A549 (cell line): ENCODE measurements at regions not wholly inside any gene's neighbourhood (a gene's known extent, or its start where the extent isn't known, plus 50 kb on each side); places are given as distances from the start of the nearest gene placed in this dataset.
A peak's percentile ranks its signal among the peaks of the same experiment; 100 is the strongest.

Experiments used
- ATAC-seq, 2 experiments: fragments of 200-7000 bp in 1 of 2; fragments of >200 bp in 1 of 2; cut with Nextera tagmentation in 1 of 2; cut with Tn5 transposase in 1 of 2; 3 replicates each; pipeline versions ENCODE4 v1.8.0 to v1.9.1; 2018 to 2020; ENCODE audit warnings: mild to moderate bottlenecking in 1 of 2, moderate library complexity in 1 of 2
- CTCF ChIA-PET: fragments of 300-600 bp; sonication (Branson Sonifier 250); formaldehyde crosslinking; extraction: SDS; loops from one replicate; lab custom pipeline; 2021; ENCODE audit warnings: antibody characterized with exemption, inconsistent platforms; lab: Yijun Ruan, JAX
- POLR2A ChIA-PET: fragments of 350-600 bp; formaldehyde crosslinking; extraction: SDS; loops from one replicate; lab custom pipeline; 2021; ENCODE audit warnings: antibody characterized with exemption, inconsistent platforms; lab: Yijun Ruan, JAX
- DNase-seq, 2 experiments: peaks; one replicate each; pipeline versions ENCODE4 v3.0.0 to v3.0.0-alpha.2; 2011 to 2016; ENCODE audit warnings: low read depth in 1 of 2, low spot score in 1 of 2
- FAIRE-seq: peaks from 2 replicates; lab custom pipeline; 2011; peaks lifted over from hg19 to GRCh38; lab: Jason Lieb, UNC
- H3K27ac ChIP-seq, 2 experiments: fragments of >200 bp; sonication (Bioruptor Twin); formaldehyde crosslinking; 3 replicates each; pipeline ENCODE4 v1.5.1; 2016 to 2017
- H3K4me1 ChIP-seq: fragments of >200 bp; sonication (Bioruptor Twin); formaldehyde crosslinking; 3 replicates; pipeline ENCODE4 v1.6.1; 2016
- H3K4me2 ChIP-seq: fragments of >200 bp; sonication (Bioruptor Twin); formaldehyde crosslinking; 3 replicates; pipeline ENCODE4 v1.6.1; 2016
- H3K4me3 ChIP-seq: fragments of >200 bp; sonication (Bioruptor Twin); formaldehyde crosslinking; 3 replicates; pipeline ENCODE4 v1.5.1; 2016
- H3K9me3 ChIP-seq: fragments of >200 bp; sonication (Bioruptor Twin); formaldehyde crosslinking; 3 replicates; pipeline ENCODE4 v1.6.1; 2016
- ATOH8 ChIP-seq: fragments of 250-450 bp; sonication (Bioruptor Pico); IDR thresholded peaks from 2 replicates; pipeline ENCODE4 v1.5.0; 2020; ENCODE audit warnings: low read depth, mild to moderate bottlenecking, moderate library complexity
- CBX2 ChIP-seq: fragments of 200-600 bp; sonication (generic); IDR thresholded peaks from 2 replicates; pipeline ENCODE4 v1.6.1; 2016; ENCODE audit warnings: low read depth, mild to moderate bottlenecking, borderline replicate concordance
- CEBPB ChIP-seq, 2 experiments: fragments of >200 bp in 1 of 2; sonication (Bioruptor Twin) in 1 of 2; formaldehyde crosslinking in 1 of 2; IDR thresholded peaks; 2 replicates each; pipeline ENCODE4 v1.6.1; 2012 to 2016
- CHD4 ChIP-seq: fragments of 200-600 bp; sonication (generic); IDR thresholded peaks from 2 replicates; pipeline ENCODE4 v1.6.1; 2016; ENCODE audit warnings: antibody characterized with exemption, mild to moderate bottlenecking, borderline replicate concordance
- CTCF ChIP-seq: fragments of >200 bp; sonication (Bioruptor Twin); formaldehyde crosslinking; IDR thresholded peaks from 3 replicates; pipeline ENCODE4 v1.5.1; 2016
- E2F6 ChIP-seq: IDR thresholded peaks from 2 replicates; pipeline ENCODE4 v1.6.1; 2012; ENCODE audit warnings: low read depth, borderline replicate concordance
- EHMT2 ChIP-seq: fragments of 200-600 bp; sonication (generic); IDR thresholded peaks from 2 replicates; pipeline ENCODE4 v1.6.1; 2016; ENCODE audit warnings: antibody characterized with exemption, low read depth, mild to moderate bottlenecking, moderate library complexity
- FOSB ChIP-seq: fragments of 250-450 bp; sonication (Bioruptor Pico); IDR thresholded peaks from 2 replicates; pipeline ENCODE4 v1.5.0; 2020; ENCODE audit warnings: mild to moderate bottlenecking, moderate library complexity
- FOSL2 ChIP-seq, 2 experiments: fragments of 450-650 bp in 1 of 2; fragments of >200 bp in 1 of 2; sonication (Bioruptor Twin) in 1 of 2; formaldehyde crosslinking; IDR thresholded peaks; 2 replicates each; pipeline versions ENCODE4 v1.5.0 to v1.6.1; 2016 to 2020; ENCODE audit warnings: mild to moderate bottlenecking in 1 of 2, moderate library complexity in 1 of 2
- HES2 ChIP-seq: fragments of >200 bp; sonication (Bioruptor Twin); formaldehyde crosslinking; IDR thresholded peaks from 2 replicates; pipeline ENCODE4 v1.6.1; 2016
- HOXB5 ChIP-seq: fragments of 250-450 bp; sonication (Bioruptor Pico); IDR thresholded peaks from 2 replicates; pipeline ENCODE4 v1.5.0; 2020; ENCODE audit warnings: mild to moderate bottlenecking, moderate library complexity
- JUN ChIP-seq, 2 experiments: fragments of >200 bp; sonication (Bioruptor Twin); formaldehyde crosslinking; IDR thresholded peaks; 2 replicates in 1 of 2; 3 replicates in 1 of 2; pipeline ENCODE4 v1.6.1; 2016 to 2017
- JUNB ChIP-seq: fragments of >200 bp; sonication (Bioruptor Twin); formaldehyde crosslinking; IDR thresholded peaks from 2 replicates; pipeline ENCODE4 v1.6.1; 2016
- KDM5A ChIP-seq: fragments of 200-600 bp; sonication (generic); IDR thresholded peaks from 2 replicates; pipeline ENCODE4 v1.6.1; 2016; ENCODE audit warnings: antibody characterized with exemption, mild to moderate bottlenecking
- MAFK ChIP-seq: fragments of 450-650 bp; IDR thresholded peaks from 2 replicates; pipeline ENCODE4 v1.6.1; 2014; ENCODE audit not compliant: partially characterized antibody
- MAX ChIP-seq: IDR thresholded peaks from 2 replicates; pipeline ENCODE4 v1.6.1; 2012
- NFE2L2 ChIP-seq: fragments of 150-350 bp; conservative IDR thresholded peaks from 2 replicates; pipeline ENCODE4 v1.6.1; 2014; ENCODE audit warnings: low read length
- RAD21 ChIP-seq, 2 experiments: fragments of >200 bp in 1 of 2; sonication (Bioruptor Twin) in 1 of 2; formaldehyde crosslinking in 1 of 2; IDR thresholded peaks in 1 of 2; conservative IDR thresholded peaks in 1 of 2; 2 replicates in 1 of 2; 3 replicates in 1 of 2; pipeline ENCODE4 v1.6.1; 2012 to 2018; ENCODE audit warnings: inconsistent platforms in 1 of 2
- REST ChIP-seq: fragments of 200-600 bp; sonication (generic); IDR thresholded peaks from 2 replicates; pipeline ENCODE4 v1.6.1; 2016; ENCODE audit warnings: antibody characterized with exemption, mild to moderate bottlenecking, moderate library complexity
- TFCP2L1 ChIP-seq: fragments of 250-450 bp; sonication (Bioruptor Pico); IDR thresholded peaks from 2 replicates; pipeline ENCODE4 v1.5.0; 2021; ENCODE audit warnings: mild to moderate bottlenecking
- ZFP36 ChIP-seq: fragments of 450-650 bp; IDR thresholded peaks from 2 replicates; pipeline ENCODE4 v1.6.1; 2014; ENCODE audit warnings: borderline replicate concordance; ENCODE audit not compliant: partially characterized antibody
- whole genome bisulfite sequencing: methylation state at CpG from one replicate; pipeline ENCODE4 v1.1.6; 2017; ENCODE audit errors: missing lambda C conversion rate; 5-methylcytosine and 5-hydroxymethylcytosine counted together

- WGBS: 23% methylated on average over 11 of the region's 11 CpGs
- FAIRE-seq: no peak
- Histone ChIP-seq H3K4me1 (peaks cover 94% of the 10 kb centered on the region), H3K9me3 (no peaks in the 10 kb centered on the region), H3K27ac (peak overlapping the region; percentile 92 to 93), H3K4me3 (no peak overlapping the region), H3K4me2 (peak overlapping the region; percentile 71)
- ChIA-PET POLR2A (interaction anchor here (1.2 to 4.7 kb wide), 3 partner anchors 14 to 62 kb away, joined by 3 to 41 read pairs (median 6); partner anchors contain the start of gene RTN4), CTCF (interaction anchor here (0.8 to 14.1 kb wide), 12 partner anchors 12 to 212 kb away, joined by 3 to 148 read pairs (median 3); partner anchors contain the start of gene RTN4)
- ATAC-seq: peak; percentile 74 to 75
- DNase-seq: peak; percentile 44 to 84
- TF ChIP-seq HOXB5 (CRISPR knock-in tag) (0 out of 2 replicates have a peak, but pooled peaks have one; percentile 26), JUN (IDR thresholded peaks at IDR 0.05) (peak; percentile 46 to 47; a peak in 2 of 5 replicates), NFE2L2 (peak; percentile 31), CBX2 (no peak), E2F6 (no peak), ATOH8 (CRISPR knock-in tag) (no peak), TFCP2L1 (CRISPR knock-in tag) (no peak), REST (no peak), HES2 (no peak), CTCF (no peak), RAD21 (conservative IDR thresholded peaks at IDR 0.05 in 1 of 2, IDR thresholded peaks at IDR 0.05 in 1 of 2) (peak in 1 of 2 experiments; percentile 41; a peak in 2 of 5 replicates), MAFK (peak; percentile 88), CHD4 (no peak), ZFP36 (no peak), EHMT2 (no peak), CEBPB (IDR thresholded peaks at IDR 0.05) (peak; percentile 40 to 75; a peak in 2 of 4 replicates), MAX (peak; percentile 87), FOSL2 (IDR thresholded peaks at IDR 0.05) (peak; percentile 85), FOSL2 (CRISPR knock-in tag; IDR thresholded peaks at IDR 0.05) (peak; percentile 88), JUNB (peak; percentile 65), FOSB (CRISPR knock-in tag) (no peak), KDM5A (no peak)
These were observed 61.4 kb upstream of the RTN4 start for GRCh38 chr2:55111570-55112228.
